GM21529 (cell line): ENCODE measurements at regions not wholly inside any gene's neighbourhood (a gene's known extent, or its start where the extent isn't known, plus 50 kb on each side); places are given as distances from the start of the nearest gene placed in this dataset.
"Not testable (repeated sequence)": the region's sequence is repeated elsewhere in the genome, so short reads cannot be mapped to it uniquely, and the experiment has no call there.

Experiments used
- ATAC-seq: cut with Tn5 transposase; IDR thresholded peaks from one replicate; pipeline ENCODE4 v1.9.1; 2021; ENCODE audit not compliant: unreplicated experiment

DNA sequence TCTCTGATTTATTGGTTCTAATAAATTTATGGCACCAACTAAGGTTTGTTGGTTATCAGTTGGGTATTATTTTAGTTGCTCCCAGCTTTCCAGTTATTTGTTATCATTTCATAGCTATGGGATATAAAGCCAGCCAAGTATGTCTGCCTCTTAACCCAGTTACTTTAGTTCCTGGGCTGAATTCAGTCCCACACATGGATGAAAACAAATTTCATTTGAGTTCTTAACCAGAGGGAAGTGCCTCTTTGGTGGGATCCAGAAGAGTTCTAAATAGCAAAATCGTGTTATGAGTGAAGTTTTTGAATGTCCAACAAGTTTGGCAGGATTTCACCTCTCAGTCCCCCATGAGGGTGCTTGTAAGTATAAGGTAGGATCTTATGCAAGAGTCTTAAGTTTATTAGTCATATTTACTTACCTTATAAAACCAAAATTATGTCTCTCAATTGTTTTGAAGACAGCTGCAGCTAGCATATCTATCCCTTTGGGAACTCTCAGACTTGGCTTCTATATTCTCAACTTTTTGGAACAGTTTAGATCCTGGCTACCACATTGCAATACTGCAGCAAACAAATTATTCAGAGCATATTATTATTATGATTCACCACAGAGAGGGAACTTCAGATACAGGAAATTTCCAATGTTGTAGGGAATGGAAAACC lies 683.6 kb downstream of the BCKDHB start:
- ATAC-seq, result no peak

DNA sequence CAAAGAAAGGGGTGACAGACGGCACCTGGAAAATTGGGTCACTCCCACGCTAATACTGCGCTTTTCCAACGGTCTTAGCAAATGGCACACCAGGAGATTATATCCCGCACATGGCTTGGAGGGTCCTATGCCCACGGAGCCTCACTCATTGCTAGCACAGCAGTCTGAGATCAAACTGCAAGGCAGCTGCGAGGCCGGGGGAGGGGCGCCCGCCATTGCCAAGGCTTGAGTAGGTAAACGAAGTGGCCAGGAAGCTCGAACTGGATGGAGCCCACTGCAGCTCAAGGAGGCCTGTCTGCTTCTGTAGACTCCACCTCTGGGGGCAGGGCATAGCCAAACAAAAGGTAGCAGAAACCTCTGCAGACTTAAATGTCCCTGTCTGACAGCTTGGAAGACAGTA lies 676.8 kb downstream of the BCKDHB start:
- ATAC-seq, result not testable (repeated sequence)

DNA sequence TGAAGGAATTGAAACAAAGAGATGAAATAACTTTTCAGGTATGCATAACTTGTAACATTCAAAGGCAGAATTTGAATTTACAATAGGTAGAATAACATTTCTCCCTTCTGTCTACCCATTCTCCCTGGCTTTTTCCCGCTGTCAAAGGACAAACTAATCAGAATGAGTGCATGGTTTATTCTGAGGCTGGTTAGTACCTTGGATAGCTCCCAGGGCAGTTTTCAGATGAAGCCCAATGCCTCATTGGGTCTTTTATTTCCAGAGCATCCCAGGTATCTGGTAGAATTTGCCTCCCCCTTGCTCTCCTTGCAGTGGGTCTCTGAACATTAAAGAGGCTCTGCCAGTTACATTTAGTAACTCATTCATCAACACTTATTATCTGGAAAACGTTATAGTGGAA lies 665.5 kb downstream of the BCKDHB start:
- no peak for ATAC-seq

DNA sequence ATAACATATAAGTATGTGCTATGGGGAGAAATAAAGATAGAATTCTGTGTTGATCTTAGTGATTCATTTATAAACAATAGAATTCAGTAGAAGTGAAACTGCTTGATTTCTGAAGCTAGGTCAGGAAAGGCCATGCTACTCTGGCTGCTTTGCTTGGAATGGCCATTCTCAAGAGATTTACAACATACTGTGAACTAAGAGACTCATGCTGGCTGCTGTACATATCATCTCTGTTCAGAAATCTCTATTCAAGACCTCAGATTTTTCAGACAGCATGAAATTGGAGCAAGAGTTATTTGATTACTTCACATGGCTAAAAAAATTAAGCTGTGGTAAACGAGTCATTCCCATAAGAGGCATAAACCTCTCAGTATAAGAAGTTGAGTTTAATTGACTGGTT lies 662.6 kb downstream of the BCKDHB start:
- no peak for ATAC-seq

DNA sequence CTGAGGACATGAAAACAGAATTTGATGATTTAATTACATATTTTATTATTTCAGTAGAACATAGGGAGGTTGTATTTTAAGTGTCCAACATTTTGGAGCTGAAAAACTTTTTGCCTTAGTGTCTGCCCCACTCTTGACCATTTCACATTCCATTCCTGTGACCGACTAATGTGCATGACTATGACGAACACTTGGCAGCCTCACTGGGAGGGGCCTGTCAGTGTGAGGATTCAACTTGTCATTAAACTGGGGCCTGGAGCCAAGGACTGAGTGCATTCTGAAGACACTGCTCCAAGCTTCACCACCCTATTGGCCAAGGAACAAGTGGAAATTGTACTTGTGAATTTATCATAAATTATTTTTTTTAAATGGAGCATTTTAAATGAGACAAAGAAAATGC lies 661.3 kb downstream of the BCKDHB start:
- no peak for ATAC-seq

DNA sequence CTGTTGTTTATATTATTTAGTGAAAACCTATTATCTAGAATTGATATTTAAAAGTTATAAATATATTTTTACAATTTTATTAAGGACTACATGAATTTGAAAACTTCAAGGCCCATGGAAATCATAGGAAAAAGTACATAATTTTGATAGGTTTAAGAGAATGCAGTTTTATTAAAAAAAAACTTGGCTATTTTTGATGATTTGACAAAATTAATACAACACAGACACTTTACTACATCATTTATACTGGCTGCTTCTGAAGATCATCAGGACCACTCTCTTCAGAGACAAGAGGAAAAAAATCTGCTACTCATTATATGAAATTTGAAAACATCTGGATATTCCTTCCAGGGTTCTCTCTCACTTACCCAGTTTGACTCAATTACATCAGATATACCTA lies 637.7 kb downstream of the BCKDHB start:
- ATAC-seq, result no peak

DNA sequence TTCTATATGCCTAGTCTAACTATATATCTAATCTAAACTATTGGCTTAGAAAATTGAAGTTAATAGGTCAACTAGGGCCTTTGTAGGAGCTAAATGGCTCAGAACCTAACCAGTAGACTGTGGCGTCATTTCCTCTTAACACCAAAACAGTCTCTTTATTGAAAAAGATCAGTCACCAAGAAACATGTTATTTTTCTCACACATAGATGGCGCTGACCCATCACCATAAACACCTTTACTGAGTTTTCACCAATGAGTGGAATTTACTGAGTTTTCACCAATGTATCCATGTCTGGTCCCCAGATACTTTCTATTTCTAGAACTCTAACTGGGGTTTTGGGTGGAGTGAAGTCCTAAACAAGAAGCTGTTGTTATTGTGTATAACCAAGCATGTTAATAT lies 636.0 kb downstream of the BCKDHB start:
- ATAC-seq, result no peak

DNA sequence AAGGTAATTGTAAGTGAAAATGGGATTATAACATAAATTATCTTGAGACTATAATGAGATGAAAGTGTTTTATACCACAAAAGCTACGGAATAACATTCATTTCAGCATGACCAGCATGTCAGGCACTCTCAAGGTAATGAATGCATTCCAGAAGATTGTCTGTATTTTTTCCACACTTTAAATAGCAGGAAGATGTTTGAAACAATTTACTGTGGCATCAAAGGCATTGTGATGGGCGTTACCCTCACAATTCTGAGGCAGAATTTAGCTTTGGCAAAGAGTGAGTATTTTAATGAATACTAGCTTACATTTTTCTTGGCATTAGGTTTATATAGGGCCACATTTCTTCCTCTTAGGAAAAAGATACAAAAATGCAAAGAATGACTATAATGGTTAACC lies 627.2 kb downstream of the BCKDHB start:
- no peak for ATAC-seq

DNA sequence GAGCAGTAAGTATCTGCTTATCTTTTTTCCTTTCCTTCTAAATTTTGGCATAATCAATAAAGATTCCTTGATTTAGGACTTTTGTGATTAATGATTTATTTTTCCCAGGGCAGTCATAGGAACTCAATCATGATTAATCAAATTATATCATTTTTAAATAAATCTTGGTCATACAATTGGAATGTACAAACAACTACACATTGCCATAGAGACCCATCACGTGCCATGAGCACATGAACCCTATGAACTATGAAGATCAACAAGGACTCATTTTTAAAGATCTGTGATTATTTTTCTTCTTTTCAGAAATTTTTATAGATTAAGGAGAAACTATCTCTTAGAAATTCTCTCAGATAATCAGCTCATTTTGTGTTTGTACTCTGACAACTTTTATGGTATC lies 622.4 kb downstream of the BCKDHB start:
- no peak for ATAC-seq

DNA sequence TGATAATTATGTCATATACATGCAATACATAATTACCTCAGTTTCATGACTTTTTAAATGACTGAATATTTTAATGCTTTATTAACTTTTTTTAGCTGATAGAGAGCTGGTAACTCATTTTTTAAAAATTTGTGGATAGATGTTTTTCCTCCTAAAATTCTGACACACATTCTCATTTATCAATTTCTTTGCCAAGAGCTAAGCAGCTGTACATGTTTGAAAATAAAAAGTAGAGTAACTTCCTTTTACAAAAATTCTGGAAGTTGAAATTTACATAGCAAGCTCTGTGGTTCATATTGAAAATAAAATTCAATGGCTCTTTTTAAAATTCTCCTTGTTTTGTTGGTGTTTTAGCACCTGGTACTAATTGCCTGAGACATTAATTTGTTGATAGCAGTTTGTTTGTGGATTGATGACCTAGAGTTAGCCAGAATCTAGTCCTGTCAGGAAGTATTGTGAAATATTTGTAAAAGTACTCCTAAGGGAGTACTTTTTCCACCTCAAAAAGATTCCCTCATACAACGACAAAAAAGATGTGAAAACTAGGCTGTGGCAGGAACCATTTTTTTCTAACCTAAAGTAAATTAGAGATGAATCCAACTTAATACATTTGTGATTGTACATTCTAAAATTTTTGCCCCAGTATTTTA lies 621.8 kb downstream of the BCKDHB start:
- ATAC-seq, result no peak

DNA sequence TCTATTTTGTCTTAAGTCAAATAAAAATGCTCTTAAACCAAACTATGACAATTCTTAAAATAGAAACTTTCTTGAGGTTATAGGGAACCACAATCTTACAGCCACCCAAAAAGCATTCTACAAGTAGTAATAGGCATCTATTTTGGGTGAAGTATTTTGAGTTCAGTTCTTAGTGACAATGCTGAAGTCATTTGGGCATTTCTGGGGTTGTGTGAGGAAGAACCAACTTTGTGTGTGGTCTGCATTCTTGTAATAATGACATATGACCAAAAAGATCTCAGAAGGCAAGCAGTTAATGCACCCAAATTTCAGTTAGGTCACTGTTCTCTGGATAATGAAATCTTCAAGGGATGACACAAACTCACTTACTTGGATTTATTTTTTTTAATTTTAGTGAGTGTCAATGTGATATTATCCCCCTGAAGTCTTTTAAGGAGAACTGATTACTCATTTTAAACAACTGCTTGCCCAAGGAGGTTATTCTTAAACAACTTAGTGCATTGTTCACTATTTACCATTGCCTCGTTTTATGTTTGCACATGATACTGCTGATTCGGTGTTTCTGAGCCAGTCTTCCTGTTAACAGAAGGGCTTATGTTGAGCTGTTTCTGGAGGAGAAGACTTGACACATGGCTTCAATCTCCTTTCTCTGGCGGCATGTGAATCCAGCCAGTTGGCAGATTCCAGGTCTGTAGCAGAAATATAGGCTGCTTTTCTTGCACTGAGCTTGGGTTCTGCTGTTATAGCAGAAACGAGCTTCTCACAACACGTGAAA lies 618.9 kb downstream of the BCKDHB start:
- no peak for ATAC-seq

DNA sequence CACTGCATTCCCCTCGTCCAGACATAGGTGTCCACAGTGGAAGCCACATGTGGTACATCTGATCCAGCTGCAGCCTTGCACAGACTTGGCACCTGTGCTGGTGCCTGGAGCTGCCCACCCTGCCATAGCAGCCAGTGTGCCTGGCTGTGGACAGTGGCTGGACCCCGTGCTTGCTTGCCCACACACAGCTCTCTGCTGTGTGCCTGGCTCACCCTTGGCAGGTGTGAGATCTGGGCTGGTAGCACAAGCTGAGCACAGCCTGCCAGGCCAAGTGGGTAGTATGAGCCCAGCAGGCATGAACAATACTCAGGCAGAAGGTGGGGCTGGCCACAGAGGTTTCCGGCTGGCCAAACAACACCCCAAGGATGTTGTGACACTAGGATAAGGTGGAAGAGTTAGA lies 614.4 kb downstream of the BCKDHB start:
- no peak for ATAC-seq

DNA sequence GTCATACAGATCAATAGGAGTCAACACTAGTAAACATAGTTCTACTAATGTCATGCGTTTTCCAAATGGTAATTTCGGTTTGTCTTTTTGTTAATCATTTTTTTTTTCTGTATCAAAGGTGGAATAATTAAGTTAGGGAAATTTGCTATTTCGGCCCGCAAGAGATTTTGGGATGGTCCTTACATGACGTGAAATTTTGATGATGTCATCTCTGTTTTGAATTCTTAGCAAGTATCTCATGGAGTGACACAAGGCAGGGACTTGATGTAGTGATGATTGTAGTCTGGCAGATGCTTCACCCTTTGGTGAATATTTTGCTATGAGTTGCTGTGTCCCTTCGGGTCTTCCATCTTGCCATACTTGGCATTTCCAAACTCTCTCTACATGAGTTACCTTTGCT lies 608.0 kb downstream of the BCKDHB start:
- ATAC-seq, result no peak

DNA sequence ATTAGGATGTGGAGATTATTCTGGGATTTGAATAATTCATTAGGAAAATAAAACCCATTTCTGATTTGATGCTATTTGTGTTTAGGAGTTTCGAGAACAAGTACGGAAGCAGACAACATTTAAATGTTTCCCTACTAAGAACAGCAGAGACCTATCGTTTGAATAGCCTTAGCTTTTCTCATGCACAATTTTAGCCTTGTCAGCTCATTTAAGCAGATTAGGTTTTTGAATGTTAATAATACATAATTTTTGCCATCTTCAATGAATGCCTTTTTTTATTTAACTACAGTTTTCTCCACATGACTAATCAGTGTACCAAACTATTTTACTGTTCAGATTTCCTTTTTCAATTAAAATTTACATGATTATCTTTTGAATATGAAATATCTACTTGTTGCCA lies 592.0 kb downstream of the BCKDHB start:
- ATAC-seq, result no peak

DNA sequence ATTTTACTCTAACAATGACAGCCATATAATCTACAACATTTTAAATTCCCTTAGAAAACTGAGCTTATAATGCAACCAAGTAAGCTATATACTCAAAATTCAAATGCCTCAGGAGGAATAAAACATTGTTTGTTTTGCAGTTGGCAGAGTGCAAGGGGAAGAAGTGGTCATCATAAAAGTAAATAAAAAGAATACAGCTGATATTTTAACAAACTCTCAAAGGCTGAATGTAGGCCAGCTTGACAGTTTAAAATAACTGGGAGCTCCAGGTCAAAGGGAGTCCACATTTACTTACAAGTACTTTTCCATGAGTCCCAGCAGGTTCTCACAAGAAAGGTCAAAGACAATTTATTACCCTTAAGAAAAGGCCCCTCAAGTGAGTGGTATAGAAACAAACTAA lies 589.8 kb downstream of the BCKDHB start:
- ATAC-seq, result no peak

DNA sequence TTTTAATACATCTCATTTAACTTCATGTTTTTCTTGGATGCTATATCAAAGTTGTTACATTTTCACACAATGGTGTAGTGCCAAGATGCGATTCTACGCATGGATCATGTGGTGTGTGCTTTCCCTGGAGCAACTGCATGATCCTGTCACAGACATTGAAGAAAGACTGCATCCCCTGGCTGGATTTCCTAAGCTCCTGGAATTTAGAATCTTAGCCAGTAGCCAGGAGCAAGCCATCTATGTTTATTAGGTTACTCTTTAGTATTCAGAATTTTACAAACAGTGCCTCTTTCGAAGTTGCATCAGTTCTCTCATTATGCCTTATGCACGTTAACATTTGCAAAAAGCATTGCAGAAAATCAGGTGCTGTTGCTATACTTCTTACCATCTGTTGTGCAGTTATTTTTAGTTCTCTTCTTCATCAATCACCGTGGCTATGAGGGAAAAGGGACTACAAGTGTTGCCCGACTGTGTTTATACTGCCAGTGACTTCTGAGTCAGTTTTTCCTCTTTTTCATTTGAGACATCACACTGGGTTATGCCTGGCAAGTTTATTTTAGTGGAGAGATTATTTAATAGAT lies 584.2 kb downstream of the BCKDHB start:
- no peak for ATAC-seq

DNA sequence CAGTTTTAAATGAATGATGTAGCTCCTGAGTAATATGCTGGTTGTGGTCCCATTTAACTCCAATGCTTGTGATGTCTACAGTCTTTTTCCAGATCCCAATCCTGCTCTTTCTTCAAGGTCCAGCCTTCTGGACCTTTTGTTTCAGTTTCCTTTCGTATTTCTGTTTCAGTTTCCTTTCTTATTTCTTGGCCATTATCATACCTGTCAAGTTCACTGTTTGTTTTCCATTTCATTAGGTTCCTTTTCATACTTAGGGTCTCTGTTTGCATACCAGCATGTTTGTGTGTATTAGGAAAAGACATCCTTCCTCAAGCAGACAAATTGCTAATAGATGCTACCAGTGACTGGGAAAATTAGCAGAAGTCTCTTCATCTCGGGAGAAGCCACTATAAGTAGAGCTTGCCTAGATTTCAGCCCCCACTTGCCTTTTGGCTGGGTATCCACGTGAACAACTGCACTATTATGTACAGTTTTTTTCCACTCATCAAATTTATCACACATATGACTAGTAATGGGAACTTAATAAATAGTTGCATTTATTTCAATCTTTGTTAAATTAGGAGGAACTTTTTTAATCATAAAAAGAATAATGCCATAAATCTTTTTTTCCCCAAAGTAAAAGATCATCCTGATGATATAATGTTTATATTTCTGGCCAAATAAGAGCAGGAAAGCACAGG lies 583.4 kb downstream of the BCKDHB start:
- ATAC-seq, result no peak

DNA sequence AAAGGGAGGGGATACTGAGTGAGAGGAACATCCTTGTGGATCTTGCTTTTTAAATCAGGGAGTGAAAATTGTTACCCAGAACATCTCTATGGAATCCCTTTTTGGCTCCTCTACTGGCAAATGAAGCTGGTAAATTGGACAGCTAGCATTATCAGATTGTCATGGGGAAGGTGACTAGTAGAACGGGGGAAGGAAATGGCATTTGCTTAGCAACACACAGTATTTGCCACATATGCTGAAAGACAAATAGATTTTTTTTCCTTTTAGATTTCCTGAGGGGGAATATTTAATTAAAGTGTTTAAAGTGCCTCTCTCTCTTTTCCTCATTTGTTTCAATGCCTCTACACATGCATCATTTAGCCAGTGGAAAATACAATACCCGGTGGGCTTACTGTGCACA lies 573.5 kb downstream of the BCKDHB start:
- no peak for ATAC-seq

DNA sequence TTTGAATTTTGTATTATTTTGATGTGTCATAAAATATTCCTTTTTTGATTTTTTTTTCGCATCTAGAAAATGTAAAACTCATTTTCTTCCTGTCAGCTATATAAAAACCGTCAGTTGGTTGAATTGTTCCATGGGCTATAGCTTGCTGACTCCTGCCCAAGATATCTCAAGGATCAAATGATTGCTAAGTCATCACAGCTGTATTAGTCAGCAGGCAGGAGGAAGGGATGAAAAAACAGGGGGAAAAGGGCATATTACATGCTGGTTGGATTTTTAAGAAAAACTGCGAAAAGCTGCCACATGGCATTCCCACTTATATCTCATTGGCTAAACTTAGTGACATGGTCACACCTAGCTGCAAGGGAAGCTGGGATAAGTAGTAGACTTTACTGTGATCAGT lies 569.9 kb downstream of the BCKDHB start:
- no peak for ATAC-seq

DNA sequence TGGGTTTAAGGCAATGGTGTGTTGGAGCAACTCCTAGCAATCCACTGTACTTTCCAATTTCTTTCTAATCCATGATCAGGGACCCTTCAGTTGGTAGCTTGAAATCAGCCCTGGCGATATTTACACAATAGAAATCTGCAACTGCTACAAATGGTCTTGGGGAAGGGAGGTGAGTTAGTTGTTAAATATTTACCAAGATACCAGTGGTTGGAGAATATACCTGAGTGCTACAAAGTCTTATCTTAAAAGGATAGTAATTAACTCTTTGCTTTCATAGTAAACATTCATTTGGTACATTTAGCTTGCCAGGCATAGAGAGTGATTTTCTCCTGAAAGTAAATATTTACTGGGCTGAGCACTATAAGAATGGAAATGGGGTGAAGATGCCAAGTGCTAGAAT lies 568.2 kb downstream of the BCKDHB start:
- ATAC-seq, result no peak

DNA sequence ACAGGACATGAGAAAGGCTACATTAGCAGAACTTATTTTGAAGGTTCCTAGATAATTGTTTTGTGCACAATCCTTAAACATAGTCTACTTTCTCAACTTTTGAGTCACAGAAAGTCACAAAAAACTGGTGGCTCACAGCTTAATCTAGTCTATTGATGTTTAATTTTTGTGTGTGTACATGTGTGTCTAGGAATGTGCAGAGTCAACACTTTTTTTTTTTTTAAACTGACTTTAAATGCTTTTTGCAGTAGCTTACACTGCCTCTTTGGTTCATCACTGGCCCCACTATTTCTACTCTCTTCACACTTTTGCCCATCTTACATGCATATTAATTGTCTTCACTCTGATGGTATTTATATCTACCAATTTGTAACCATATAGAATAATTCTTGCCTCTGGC lies 566.9 kb downstream of the BCKDHB start:
- no peak for ATAC-seq
